Motor neuron (in vitro differentiated cells): ENCODE measurements at regions not wholly inside any gene's neighbourhood (a gene's known extent, or its start where the extent isn't known, plus 50 kb on each side); places are given as distances from the start of the nearest gene placed in this dataset.
"Not testable (repeated sequence)": the region's sequence is repeated elsewhere in the genome, so short reads cannot be mapped to it uniquely, and the experiment has no call there.

Experiments
- ATAC-seq, 8 experiments: fragments of 200-7000 bp; cut with Tn5 transposase; replicated peaks in 6 of 8; 2 replicates each; pipeline ENCODE4 v1.8.0; 2021; ENCODE audit warnings: mild to moderate bottlenecking in 8 of 8, moderate library complexity in 8 of 8
- H3K27ac ChIP-seq, 2 donors: fragments of 250-450 bp; sonication (Bioruptor Pico); 2 replicates each; pipeline ENCODE4 v1.9.0; 2021; ENCODE audit warnings: antibody characterized with exemption in 2 of 2, mild to moderate bottlenecking in 2 of 2, moderate library complexity in 1 of 2
- H3K4me1 ChIP-seq, 2 donors: fragments of 250-450 bp; sonication (Bioruptor Pico); replicated peaks in 1 of 2; 2 replicates each; pipeline ENCODE4 v1.6.1; 2021; ENCODE audit warnings: antibody characterized with exemption in 2 of 2, mild to moderate bottlenecking in 2 of 2, moderate library complexity in 1 of 2
- H3K4me3 ChIP-seq, 5 donors: fragments of 250-450 bp; sonication (Bioruptor Pico); 2 replicates each; pipeline ENCODE4 v1.9.0; 2021; ENCODE audit warnings: antibody characterized with exemption in 5 of 5, mild to moderate bottlenecking in 5 of 5, moderate library complexity in 4 of 5
- WGBS, 10 experiments: fragments of 450-650 bp; shearing (Covaris generic); methylation state at CpG; one replicate each; pipeline ENCODE4 v1.0.0; 2022; 5-methylcytosine and 5-hydroxymethylcytosine counted together
- in situ Hi-C, 9 experiments: fragments of 400-800 bp; cut with MboI; loops; one replicate each; pipeline ENCODE4 v1.15.0; 2021; ENCODE audit warnings: low sequenced_read_pairs in 9 of 9, low pct_unique_long_range_greater_than_20kb in 2 of 9; ENCODE audit not compliant: unreplicated experiment in 9 of 9

DNA sequence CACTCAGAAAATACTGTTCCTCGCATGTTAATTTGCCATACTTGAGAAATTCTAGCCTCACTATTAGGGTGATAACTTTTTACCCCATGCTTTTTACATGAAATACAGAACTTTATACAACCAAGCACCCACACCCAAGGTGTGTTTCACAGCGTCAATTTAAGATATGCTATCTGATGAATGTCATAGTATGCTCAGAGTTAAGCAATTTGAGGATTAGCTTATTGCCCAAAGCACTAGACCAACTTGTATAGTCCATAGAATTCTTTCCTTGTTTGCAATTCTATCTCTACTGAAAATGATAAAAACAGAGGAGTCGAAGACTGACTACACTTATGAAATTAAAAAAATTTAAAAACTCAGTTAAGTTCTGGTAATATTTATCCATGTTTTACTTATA lies 82.1 kb upstream of the CARMIL1 start:
- Histone ChIP-seq H3K27ac (no peak overlapping the region), H3K4me1 (no peaks in the 10 kb centered on the region), H3K4me3 (no peak overlapping the region)
- no peak for ATAC-seq
- in situ Hi-C loops = no loop called here
- 57 to 94% (median 88%) methylated on average over 2 to 3 of the region's 3 CpGs; no CpG with 5 or more reads in 2 of the 10 experiments for WGBS, 10 experiments

DNA sequence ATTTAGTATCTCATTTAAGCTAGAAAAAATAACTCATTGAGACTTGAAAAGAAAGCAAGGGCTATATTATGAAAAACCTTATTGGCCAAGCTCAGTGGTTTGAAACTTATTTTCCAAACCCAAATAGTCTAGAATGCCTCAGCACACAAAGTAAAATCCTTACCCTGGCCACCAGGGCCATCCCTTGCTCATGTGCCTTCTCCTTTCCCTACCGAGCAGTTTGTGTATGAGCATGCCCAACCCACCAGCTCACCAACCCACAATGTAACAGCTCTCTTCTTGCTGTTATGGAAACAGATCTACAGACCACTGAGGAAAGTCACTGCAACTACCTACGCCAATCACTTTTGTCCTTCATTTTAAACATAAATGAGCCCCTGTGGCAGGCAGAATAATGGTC lies 79.6 kb upstream of the CARMIL1 start:
- no peak for ATAC-seq
- H3K4me3 ChIP-seq = no peak overlapping the region
- WGBS, 10 experiments = 83 to 100% (median 100%) methylated on average over 1 to 2 of the region's 2 CpGs; no CpG with 5 or more reads in 2 of the 10 experiments

GRCh38 chr6:25202504-25202903 lies 76.7 kb upstream of the CARMIL1 start:
- Histone ChIP-seq H3K4me3 (no peak overlapping the region), H3K27ac (no peak overlapping the region), H3K4me1 (no peaks in the 10 kb centered on the region)
- ATAC-seq = no peak
- in situ Hi-C loops = no loop called here

More for the DNA sequence above, 79.6 kb upstream of the CARMIL1 start:
- in situ Hi-C loops = no loop called here
- H3K27ac ChIP-seq = no peak overlapping the region
- no peaks in the 10 kb centered on the region for H3K4me1 ChIP-seq

GRCh38 chr6:25205629-25206028 lies 73.5 kb upstream of the CARMIL1 start:
- no peaks in the 10 kb centered on the region for H3K4me1 ChIP-seq
- no peak overlapping the region for H3K27ac ChIP-seq
- ATAC-seq = no peak
- H3K4me3 ChIP-seq = no peak overlapping the region
- in situ Hi-C loops = no loop called here

GRCh38 chr6:25207453-25208155 lies 71.6 kb upstream of the CARMIL1 start:
- ATAC-seq = peak in 4 of 8 experiments; percentile 22 to 48 (median 34)
- H3K4me1 ChIP-seq, H3K4me3 ChIP-seq, in situ Hi-C loops, H3K27ac ChIP-seq: not testable (repeated sequence)
- 0 to 90% (median 46%) methylated on average over 1 to 4 of the region's 5 CpGs; no CpG with 5 or more reads in 4 of the 10 experiments for WGBS, 10 experiments

GRCh38 chr6:25215881-25216280 lies 63.3 kb upstream of the CARMIL1 start:
- H3K4me3 ChIP-seq = no peak overlapping the region
- peaks cover 18 to 26% of the 10 kb centered on the region in 2 donors for H3K4me1 ChIP-seq
- WGBS, 10 experiments = 50 to 100% (median 88%) methylated on average over 1 to 6 of the region's 7 CpGs; no CpG with 5 or more reads in 2 of the 10 experiments
- no peak overlapping the region for H3K27ac ChIP-seq
- no peak for ATAC-seq
- in situ Hi-C loops = no loop called here

- peak; percentile 50 to 93 (median 86) for ATAC-seq
These were observed 61.9 kb upstream of the CARMIL1 start for GRCh38 chr6:25217302-25217701.

DNA sequence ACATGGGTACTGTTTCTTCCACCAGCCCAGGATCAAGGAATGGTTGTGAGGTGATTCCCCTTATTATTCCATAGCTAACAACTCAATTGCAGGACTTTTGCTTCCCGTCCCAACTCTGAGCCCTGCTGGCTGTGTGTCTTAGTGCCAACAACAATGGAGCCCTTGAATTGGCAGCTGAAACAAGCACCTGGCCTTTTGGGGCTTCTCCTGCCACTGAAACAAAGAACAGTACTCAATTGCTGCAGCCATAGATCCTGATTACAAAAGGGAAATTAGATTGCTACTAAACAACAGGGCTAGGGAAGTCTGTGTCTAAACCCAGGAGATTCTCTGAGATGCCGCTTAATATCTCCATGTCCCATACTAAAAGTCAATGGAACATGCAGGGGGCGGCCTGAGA lies 61.3 kb upstream of the CARMIL1 start:
- Histone ChIP-seq H3K27ac (no peak overlapping the region), H3K4me3 (no peak overlapping the region), H3K4me1 (peaks cover 24 to 26% of the 10 kb centered on the region in 2 donors)
- in situ Hi-C loops = no loop called here
- no peak for ATAC-seq
- WGBS, 10 experiments = 83 to 100% (median 100%) methylated on average over 1 to 2 of the region's 3 CpGs; no CpG with 5 or more reads in 5 of the 10 experiments

More at GRCh38 chr6:25217302-25217701, 61.9 kb upstream of the CARMIL1 start:
- no peak overlapping the region for H3K4me3 ChIP-seq
- peaks cover 24 to 26% of the 10 kb centered on the region in 2 donors for H3K4me1 ChIP-seq
- H3K27ac ChIP-seq = no peak overlapping the region
- in situ Hi-C loops = no loop called here
- 0 to 100% (median 83%) methylated on average over 1 to 2 of the region's 2 CpGs; no CpG with 5 or more reads in 3 of the 10 experiments for WGBS, 10 experiments

- Histone ChIP-seq H3K4me1 (peaks cover 24 to 26% of the 10 kb centered on the region in 2 donors), H3K4me3 (no peak overlapping the region), H3K27ac (no peak overlapping the region)
- in situ Hi-C loops = no loop called here
- peak in 5 of 8 experiments; percentile 5 to 52 (median 26) for ATAC-seq
- WGBS, 10 experiments = 80 to 97% (median 86%) methylated on average over 1 to 6 of the region's 24 CpGs; no CpG with 5 or more reads in 7 of the 10 experiments
These were observed 60.8 kb upstream of the CARMIL1 start for GRCh38 chr6:25218346-25218745.

DNA sequence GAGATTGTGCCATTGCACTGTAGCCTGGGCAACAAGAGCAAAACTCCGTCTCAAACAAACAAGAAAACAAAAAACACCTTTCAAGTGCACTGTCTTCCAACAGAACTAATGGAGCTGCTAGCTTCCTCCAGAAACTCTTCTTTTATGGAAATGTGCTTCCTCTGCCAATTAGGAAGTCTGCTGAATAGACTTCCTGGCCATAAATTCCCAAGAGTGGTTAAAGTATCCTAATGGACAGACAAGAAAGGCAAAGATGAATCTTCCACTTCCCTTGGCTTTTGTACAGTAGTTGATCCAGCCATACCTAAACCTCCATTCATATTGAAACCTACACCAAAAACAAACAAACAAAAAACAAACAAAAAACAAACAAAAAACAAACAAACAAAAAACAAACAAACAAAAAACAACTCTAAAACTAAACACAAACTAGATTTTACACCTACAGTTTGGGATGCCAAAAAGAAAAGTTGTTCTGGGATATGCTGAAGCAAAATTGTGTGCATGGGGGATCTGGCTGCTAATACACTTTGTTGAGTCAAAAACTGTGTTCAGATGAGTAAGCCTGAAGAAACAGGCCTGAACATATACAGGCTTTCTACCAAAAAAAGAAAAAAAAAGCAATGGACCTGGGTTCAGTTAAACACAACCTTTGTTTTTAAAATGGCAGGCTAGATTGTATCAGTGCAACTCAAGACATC lies 59.8 kb upstream of the CARMIL1 start:
- in situ Hi-C loops = no loop called here
- WGBS, 10 experiments = 11 to 67% (median 54%) methylated on average over 1 of the region's 1 CpG; no CpG with 5 or more reads in 6 of the 10 experiments
- ATAC-seq = peak in 1 of 8 experiments; percentile 5
- no peak overlapping the region for H3K4me3 ChIP-seq
- H3K4me1 ChIP-seq = peaks cover 24 to 26% of the 10 kb centered on the region in 2 donors
- H3K27ac ChIP-seq = no peak overlapping the region

DNA sequence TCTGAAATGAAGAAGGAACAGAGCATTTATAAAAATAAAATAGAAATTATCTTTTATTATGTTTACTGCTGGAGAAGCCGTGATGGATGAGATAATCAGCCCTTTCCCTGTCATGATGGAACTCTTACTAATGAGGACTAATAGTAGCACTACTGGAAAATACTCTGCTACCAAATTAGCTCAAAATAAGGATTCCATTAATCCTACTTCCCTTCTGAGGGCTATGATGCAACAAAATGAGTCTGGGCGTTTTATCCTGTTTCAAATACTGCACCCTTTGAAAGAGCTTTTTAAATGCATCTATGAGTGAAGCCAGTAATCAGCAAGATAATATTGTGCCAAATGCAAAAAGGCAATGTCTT lies 59.3 kb upstream of the CARMIL1 start:
- no peak overlapping the region for H3K4me3 ChIP-seq
- H3K27ac ChIP-seq = no peak overlapping the region
- ATAC-seq = peak in 5 of 8 experiments; percentile 30 to 72 (median 45)
- in situ Hi-C loops = no loop called here
- H3K4me1 ChIP-seq = peaks cover 24 to 26% of the 10 kb centered on the region in 2 donors
- 11 to 100% (median 83%) methylated on average over 1 to 2 of the region's 2 CpGs; no CpG with 5 or more reads in 3 of the 10 experiments for WGBS, 10 experiments

DNA sequence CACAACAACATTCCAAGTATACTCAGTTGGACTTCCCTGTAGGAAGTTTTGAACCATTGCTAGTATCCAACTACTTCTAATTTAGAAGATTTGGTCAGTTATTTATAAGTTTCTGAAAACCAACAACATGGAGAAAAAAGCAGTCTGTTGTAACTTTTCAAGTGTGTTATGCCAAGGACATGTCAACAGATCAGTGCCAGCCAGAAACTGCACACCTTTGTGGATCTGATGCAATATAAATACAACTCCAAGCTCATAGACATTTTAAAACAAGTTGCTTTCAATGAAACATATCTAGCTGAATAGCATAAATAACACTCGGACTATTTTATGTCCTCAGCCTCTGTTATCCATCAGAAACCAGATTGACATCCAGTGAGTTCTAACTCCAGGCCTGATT lies 58.3 kb upstream of the CARMIL1 start:
- ATAC-seq = no peak
- in situ Hi-C loops = no loop called here
- Histone ChIP-seq H3K4me1 (peaks cover 24 to 26% of the 10 kb centered on the region in 2 donors), H3K4me3 (no peak overlapping the region), H3K27ac (no peak overlapping the region)
- 33 to 100% (median 83%) methylated on average over 1 of the region's 1 CpG; no CpG with 5 or more reads in 2 of the 10 experiments for whole genome bisulfite sequencing, 10 experiments

DNA sequence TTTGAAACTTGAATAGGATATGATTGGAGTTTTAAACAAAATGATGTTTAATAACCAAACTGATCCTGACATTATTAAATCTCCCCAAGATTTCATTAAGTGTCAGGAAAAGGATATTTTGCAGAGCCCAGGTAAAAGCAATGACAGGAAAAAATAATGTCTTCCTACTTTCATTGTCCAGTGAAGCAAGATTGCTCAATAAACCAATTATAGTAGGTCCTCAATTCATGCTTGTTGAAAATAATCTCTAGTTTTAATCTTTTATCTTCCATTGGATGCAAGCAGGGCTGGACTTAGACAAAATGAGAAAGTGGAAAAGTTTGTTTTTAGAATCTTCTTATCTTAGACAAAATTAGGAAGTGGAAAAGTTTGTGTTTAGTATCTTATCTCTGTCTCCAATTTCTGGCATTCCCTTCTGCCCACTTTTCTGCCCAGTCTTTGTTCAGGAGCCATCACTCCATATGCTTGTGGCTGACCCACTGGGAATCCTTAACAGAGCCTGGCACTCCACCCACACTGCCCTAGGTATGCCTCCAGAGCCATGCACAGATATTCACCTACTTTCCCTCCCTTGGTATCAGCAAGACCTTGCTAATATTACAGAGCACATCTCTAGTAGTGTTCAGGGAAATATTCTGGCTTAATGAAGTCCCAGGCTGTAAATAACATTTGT lies 57.0 kb upstream of the CARMIL1 start:
- Histone ChIP-seq H3K4me3 (no peak overlapping the region), H3K27ac (no peak overlapping the region), H3K4me1 (peaks cover 21 to 22% of the 10 kb centered on the region in 2 donors)
- ATAC-seq = no peak
- in situ Hi-C loops = no loop called here
